GM23338 (cell line): ENCODE measurements at regions not wholly inside any gene's neighbourhood (a gene's known extent, or its start where the extent isn't known, plus 50 kb on each side); places are given as distances from the start of the nearest gene placed in this dataset.

Source experiments
- POLR2AphosphoS5 ChIP-seq: IDR thresholded peaks from 2 replicates; pipeline ENCODE4 v1.6.1; 2016; ENCODE audit warnings: antibody characterized with exemption, low read depth
- STAT1 ChIP-seq: IDR thresholded peaks from one replicate; pipeline ENCODE4 v1.6.1; 2016; ENCODE audit warnings: antibody characterized with exemption; ENCODE audit not compliant: unreplicated experiment
- TF ChIP-seq, protein P1 (sequence below), 2 experiments: fragments of 200-600 bp in 1 of 2; sonication (generic) in 1 of 2; conservative IDR thresholded peaks; 2 replicates each; pipeline versions ENCODE4 v1.5.1 to v1.6.1; 2016 to 2017; ENCODE audit warnings: antibody characterized with exemption in 2 of 2, low read depth in 2 of 2, mild to moderate bottlenecking in 2 of 2, moderate library complexity in 1 of 2

DNA sequence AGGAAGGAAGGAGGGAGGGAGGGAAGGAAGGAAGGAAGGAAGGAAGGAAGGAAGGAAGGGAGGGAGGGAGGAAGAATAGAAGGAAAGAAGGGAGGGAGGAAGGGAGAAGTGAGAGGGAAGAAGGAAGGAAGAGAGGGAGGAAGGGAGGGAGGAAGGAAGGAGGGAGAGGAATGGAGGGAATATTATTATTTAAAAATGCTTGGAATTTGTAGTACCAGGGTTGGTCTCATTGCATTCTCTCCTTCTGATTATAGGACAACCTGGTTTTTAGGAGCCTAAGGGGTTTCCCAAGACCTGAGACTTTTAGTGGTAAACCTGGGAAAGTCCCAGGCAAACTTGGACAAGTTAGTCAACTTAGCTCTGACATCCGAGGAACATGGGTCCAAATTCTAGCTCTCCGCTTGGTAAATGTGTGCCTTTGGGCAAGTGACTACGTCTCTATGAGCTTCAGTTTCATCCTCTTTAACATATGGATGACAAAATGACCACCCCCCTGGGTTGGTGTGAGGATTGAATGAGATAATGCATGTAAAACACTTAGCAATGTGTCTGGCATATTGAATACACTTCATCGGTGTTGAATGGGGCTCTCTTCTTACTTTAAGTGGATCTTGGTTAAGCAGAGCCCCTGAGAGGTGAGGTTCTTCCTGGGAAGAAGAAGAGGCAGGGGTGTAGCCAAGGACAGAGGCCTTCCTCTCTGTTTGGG, 690.7 kb upstream of the TBX3 start:
- TF ChIP-seq, protein P1, sequence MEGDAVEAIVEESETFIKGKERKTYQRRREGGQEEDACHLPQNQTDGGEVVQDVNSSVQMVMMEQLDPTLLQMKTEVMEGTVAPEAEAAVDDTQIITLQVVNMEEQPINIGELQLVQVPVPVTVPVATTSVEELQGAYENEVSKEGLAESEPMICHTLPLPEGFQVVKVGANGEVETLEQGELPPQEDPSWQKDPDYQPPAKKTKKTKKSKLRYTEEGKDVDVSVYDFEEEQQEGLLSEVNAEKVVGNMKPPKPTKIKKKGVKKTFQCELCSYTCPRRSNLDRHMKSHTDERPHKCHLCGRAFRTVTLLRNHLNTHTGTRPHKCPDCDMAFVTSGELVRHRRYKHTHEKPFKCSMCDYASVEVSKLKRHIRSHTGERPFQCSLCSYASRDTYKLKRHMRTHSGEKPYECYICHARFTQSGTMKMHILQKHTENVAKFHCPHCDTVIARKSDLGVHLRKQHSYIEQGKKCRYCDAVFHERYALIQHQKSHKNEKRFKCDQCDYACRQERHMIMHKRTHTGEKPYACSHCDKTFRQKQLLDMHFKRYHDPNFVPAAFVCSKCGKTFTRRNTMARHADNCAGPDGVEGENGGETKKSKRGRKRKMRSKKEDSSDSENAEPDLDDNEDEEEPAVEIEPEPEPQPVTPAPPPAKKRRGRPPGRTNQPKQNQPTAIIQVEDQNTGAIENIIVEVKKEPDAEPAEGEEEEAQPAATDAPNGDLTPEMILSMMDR (conservative IDR thresholded peaks at IDR 0.05; ENCODE audit: low read depth in 2 of 2) = no peak
- TF ChIP-seq POLR2AphosphoS5 = no peak
- no peak for TF ChIP-seq STAT1
